HEK293 (cell line): ENCODE measurements at regions not wholly inside any gene's neighbourhood (a gene's known extent, or its start where the extent isn't known, plus 50 kb on each side); places are given as distances from the start of the nearest gene placed in this dataset.

Experiments used
- FEZF1 ChIP-seq: fragments of 450-650 bp; formaldehyde crosslinking; IDR thresholded peaks from 2 replicates; pipeline ENCODE4 v1.5.1; 2016; ENCODE audit warnings: missing biosample characterization, missing genetic modification characterization
- KLF10 ChIP-seq: fragments of 450-650 bp; IDR thresholded peaks from 2 replicates; pipeline ENCODE4 v1.5.1; 2018; ENCODE audit warnings: missing biosample characterization, mild to moderate bottlenecking, missing genetic modification characterization
- MYNN ChIP-seq: fragments of 450-650 bp; formaldehyde crosslinking; IDR thresholded peaks from 2 replicates; pipeline ENCODE4 v1.5.1; 2016; ENCODE audit warnings: missing biosample characterization, missing genetic modification characterization, borderline replicate concordance
- SP2 ChIP-seq: fragments of 450-650 bp; formaldehyde crosslinking; IDR thresholded peaks from 2 replicates; pipeline ENCODE4 v1.5.1; 2016; ENCODE audit warnings: missing biosample characterization, missing genetic modification characterization
- ZNF133 ChIP-seq: fragments of 450-650 bp; formaldehyde crosslinking; IDR thresholded peaks from 2 replicates; pipeline ENCODE4 v1.5.1; 2016; ENCODE audit warnings: missing biosample characterization, missing genetic modification characterization
- ZNF48 ChIP-seq: fragments of 450-650 bp; formaldehyde crosslinking; IDR thresholded peaks from 2 replicates; pipeline ENCODE4 v1.5.1; 2016; ENCODE audit warnings: missing biosample characterization, missing genetic modification characterization
- ZNF558 ChIP-seq: fragments of 450-650 bp; formaldehyde crosslinking; IDR thresholded peaks from 2 replicates; pipeline ENCODE4 v1.5.1; 2016; ENCODE audit warnings: missing biosample characterization, missing genetic modification characterization
- ZNF629 ChIP-seq: fragments of 450-650 bp; formaldehyde crosslinking; IDR thresholded peaks from 2 replicates; pipeline ENCODE4 v1.5.1; 2017; ENCODE audit warnings: missing biosample characterization, missing genetic modification characterization
- ZNF664 ChIP-seq: fragments of 450-650 bp; formaldehyde crosslinking; IDR thresholded peaks from 2 replicates; pipeline ENCODE4 v1.5.1; 2016; ENCODE audit warnings: missing biosample characterization, missing genetic modification characterization
- TF ChIP-seq, protein P1 (sequence below): fragments of 450-650 bp; formaldehyde crosslinking; IDR thresholded peaks from 2 replicates; pipeline ENCODE4 v1.5.1; 2016; ENCODE audit warnings: missing biosample characterization, missing genetic modification characterization
- TF ChIP-seq, protein P2 (sequence below): fragments of 450-650 bp; formaldehyde crosslinking; IDR thresholded peaks from 2 replicates; pipeline ENCODE4 v1.5.1; 2016; ENCODE audit warnings: missing biosample characterization, missing genetic modification characterization
- TF ChIP-seq, protein P3 (sequence below): fragments of 450-650 bp; formaldehyde crosslinking; IDR thresholded peaks from 2 replicates; pipeline ENCODE4 v1.5.1; 2016; ENCODE audit warnings: missing biosample characterization, missing genetic modification characterization

DNA sequence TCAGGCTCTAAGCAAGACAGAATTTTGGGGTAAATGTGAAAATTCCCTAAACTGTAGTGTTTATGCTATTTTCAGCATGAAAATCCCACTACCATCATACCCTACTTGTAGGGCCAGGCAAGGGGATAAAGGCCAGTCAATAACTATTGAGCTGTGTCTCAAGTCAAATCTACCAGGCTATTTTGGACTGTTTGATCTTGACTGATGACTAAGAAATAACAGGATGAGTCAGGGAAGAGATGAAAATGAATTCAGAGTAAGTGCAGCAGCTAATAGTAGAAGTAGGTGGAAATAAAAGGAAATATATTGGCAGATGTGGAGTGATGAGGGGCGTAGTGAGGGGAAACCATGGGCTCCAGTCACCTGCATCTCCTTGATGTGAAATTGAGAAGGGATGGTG is 225.8 kb upstream of the PHYHIPL start:
- TF ChIP-seq, protein P1, sequence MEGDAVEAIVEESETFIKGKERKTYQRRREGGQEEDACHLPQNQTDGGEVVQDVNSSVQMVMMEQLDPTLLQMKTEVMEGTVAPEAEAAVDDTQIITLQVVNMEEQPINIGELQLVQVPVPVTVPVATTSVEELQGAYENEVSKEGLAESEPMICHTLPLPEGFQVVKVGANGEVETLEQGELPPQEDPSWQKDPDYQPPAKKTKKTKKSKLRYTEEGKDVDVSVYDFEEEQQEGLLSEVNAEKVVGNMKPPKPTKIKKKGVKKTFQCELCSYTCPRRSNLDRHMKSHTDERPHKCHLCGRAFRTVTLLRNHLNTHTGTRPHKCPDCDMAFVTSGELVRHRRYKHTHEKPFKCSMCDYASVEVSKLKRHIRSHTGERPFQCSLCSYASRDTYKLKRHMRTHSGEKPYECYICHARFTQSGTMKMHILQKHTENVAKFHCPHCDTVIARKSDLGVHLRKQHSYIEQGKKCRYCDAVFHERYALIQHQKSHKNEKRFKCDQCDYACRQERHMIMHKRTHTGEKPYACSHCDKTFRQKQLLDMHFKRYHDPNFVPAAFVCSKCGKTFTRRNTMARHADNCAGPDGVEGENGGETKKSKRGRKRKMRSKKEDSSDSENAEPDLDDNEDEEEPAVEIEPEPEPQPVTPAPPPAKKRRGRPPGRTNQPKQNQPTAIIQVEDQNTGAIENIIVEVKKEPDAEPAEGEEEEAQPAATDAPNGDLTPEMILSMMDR (tag by site-specific recombination) = no peak
- no peak for TF ChIP-seq ZNF48
- no peak for TF ChIP-seq ZNF133
- TF ChIP-seq MYNN (tag by site-specific recombination) = no peak
- TF ChIP-seq, protein P2, sequence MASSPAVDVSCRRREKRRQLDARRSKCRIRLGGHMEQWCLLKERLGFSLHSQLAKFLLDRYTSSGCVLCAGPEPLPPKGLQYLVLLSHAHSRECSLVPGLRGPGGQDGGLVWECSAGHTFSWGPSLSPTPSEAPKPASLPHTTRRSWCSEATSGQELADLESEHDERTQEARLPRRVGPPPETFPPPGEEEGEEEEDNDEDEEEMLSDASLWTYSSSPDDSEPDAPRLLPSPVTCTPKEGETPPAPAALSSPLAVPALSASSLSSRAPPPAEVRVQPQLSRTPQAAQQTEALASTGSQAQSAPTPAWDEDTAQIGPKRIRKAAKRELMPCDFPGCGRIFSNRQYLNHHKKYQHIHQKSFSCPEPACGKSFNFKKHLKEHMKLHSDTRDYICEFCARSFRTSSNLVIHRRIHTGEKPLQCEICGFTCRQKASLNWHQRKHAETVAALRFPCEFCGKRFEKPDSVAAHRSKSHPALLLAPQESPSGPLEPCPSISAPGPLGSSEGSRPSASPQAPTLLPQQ = no peak
- TF ChIP-seq, protein P3, sequence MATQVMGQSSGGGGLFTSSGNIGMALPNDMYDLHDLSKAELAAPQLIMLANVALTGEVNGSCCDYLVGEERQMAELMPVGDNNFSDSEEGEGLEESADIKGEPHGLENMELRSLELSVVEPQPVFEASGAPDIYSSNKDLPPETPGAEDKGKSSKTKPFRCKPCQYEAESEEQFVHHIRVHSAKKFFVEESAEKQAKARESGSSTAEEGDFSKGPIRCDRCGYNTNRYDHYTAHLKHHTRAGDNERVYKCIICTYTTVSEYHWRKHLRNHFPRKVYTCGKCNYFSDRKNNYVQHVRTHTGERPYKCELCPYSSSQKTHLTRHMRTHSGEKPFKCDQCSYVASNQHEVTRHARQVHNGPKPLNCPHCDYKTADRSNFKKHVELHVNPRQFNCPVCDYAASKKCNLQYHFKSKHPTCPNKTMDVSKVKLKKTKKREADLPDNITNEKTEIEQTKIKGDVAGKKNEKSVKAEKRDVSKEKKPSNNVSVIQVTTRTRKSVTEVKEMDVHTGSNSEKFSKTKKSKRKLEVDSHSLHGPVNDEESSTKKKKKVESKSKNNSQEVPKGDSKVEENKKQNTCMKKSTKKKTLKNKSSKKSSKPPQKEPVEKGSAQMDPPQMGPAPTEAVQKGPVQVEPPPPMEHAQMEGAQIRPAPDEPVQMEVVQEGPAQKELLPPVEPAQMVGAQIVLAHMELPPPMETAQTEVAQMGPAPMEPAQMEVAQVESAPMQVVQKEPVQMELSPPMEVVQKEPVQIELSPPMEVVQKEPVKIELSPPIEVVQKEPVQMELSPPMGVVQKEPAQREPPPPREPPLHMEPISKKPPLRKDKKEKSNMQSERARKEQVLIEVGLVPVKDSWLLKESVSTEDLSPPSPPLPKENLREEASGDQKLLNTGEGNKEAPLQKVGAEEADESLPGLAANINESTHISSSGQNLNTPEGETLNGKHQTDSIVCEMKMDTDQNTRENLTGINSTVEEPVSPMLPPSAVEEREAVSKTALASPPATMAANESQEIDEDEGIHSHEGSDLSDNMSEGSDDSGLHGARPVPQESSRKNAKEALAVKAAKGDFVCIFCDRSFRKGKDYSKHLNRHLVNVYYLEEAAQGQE = no peak
- TF ChIP-seq ZNF629 = no peak
- no peak for TF ChIP-seq FEZF1 (tag by site-specific recombination)
- TF ChIP-seq SP2 = no peak
- no peak for TF ChIP-seq ZNF664 (tag by site-specific recombination)
- no peak for TF ChIP-seq KLF10 (tag by site-specific recombination)
- TF ChIP-seq ZNF558 (tag by site-specific recombination) = no peak
